HG03575 (cell line): ENCODE measurements at regions not wholly inside any gene's neighbourhood (a gene's known extent, or its start where the extent isn't known, plus 50 kb on each side); places are given as distances from the start of the nearest gene placed in this dataset.

Source experiments
- ATAC-seq: cut with Tn5 transposase; IDR thresholded peaks from one replicate; pipeline ENCODE4 v1.9.1; 2021; ENCODE audit not compliant: unreplicated experiment, insufficient number of reproducible peaks, low FRiP score; ENCODE audit errors: extremely low read depth

DNA sequence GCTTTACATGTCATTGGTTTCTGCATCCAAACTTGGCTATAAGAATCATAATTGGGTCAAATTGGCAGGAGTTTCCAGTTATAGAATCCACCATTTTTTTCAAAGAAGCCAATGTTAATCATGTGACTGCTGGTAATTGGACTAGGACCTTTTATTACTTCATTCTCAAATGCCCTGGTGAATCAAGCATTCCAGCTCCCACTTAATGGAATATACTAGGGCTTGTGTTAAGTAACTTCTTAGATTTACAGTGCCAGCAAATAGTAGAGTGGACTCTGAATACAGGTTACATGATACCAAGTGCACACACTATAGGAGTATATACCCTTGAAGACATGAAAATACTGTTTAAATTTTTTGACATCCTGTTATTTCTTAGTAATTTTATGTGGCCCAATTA is 96.7 kb downstream of the NUDT12 start:
- ATAC-seq = no peak

DNA sequence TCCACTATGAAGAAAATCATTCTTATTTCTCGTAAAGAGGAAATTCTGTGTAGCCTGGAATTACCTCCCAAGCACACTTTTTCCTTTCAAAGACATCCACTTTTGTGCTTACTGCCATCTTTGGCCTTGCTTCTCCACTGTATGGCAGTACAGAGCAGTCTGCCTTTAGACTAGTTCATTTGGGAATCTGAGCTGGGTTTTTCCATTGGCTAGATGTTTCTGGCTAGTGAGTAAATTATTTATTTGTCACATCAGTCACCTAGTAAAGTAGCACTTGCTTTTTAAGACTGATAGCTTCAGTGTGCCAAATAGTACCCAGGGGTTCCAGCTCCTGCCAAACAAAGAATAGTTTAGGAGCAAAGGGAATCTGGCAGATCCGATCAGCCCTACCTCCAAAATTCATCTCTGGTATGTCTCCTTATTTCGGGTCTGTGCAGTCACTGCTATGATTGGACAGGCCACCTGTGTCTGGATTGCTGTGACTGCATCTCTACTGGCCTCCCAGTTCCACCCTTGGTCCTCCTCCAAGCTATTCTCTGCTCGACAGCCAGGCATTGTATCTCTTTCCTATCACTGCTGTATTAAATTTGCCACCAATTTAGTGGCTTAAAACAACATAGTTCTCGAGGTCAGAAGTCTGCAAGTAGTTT is 97.6 kb downstream of the NUDT12 start:
- no peak for ATAC-seq

DNA sequence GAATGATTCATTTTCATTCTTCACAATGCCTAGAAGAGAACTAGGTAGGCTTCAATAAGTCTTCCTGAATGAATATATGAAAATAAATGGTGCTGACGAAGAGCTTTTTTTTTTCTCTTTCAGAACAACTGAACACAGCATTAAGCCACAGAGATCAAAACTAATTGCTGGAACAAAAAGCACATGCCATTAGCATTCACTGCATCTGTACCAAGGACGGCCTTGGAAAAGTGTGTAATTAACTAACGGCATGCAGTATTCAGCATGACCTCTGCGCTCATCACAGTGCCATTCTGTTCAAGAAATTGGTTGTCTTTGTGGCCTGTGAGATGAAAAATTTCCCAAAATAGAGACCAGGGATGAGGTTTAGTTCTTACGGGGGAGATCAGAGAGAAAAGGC is 99.3 kb downstream of the NUDT12 start:
- ATAC-seq = no peak

DNA sequence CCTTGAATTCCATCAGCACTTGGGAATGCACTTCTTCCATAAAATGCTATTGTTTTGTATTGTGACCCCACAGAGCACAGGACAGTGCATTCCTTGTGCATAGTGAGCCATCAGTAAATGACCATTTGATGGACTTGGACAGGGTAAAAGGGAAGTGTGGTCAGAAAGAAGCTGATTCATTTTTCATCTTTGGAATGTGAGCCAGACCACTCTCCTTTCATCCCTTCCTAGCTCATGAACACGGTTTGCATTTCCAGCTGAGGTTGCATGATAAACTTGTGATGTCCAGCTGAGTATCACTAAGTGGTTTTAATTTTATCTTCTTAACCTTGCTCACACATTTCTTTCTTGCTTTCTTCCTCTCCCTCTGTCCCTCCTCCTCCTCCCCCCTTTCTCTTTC is 101.3 kb downstream of the NUDT12 start:
- ATAC-seq = no peak

DNA sequence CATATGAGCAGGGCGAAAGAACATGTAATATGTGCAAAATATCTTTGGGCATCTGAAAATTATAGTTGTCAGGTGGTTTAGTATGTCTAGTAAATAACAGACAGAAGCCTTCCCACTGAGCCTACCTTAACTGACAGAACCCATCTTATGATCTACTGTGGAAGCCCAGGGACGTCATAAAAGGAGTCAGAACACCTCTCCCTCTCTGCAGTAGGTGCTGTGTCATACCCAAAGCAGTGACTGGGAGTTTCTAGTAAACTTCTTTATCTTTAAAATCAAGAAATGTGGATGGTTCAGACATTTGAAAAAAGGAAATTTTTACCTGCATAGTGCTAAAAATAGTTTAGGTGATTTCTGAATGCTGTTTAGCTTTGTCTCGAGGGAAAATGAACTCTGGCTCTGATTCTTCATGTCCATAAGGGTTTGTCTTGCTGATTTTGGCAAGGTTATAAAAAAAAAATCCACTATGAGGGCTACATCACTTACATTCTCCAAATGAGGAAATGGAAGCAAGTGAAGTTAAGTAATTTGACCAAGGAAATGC is 104.0 kb downstream of the NUDT12 start:
- ATAC-seq = no peak

DNA sequence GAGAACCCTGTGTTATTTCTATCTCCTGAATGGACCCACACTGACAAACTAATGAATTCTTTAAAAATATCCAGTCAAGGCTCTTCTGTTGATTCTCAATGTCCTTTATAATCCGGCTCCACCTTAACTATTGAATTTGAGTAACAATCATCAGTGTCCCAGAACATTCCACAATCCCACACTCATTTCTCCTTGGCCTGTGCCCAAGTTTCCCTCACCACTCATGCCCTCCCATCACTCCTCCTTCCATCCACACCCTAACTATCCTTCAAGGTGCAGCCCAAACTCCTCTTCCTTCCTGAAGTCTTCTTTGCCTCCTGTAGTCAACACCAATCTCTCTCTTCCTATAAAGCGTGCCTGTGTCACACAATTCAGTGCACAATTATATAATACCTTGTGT is 106.1 kb downstream of the NUDT12 start:
- ATAC-seq = no peak

DNA sequence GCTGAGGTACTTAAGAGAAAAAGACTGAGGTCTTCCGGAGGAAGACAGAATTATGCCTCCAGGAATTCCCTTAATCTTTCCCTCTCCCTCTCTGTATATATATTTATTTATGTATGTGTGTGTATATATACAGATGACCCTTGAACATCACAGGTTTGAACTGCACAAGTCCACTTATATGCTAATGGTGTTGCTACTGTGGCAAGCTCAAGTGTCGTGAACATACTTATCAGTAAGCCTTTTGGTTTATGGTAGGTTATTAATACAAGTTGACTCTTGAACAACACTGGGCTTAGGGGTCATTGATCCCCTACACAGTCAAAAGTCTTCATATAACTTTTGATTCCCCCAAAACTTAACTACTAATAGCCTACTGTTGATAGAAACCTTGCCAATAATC is 106.8 kb downstream of the NUDT12 start:
- no peak for ATAC-seq

DNA sequence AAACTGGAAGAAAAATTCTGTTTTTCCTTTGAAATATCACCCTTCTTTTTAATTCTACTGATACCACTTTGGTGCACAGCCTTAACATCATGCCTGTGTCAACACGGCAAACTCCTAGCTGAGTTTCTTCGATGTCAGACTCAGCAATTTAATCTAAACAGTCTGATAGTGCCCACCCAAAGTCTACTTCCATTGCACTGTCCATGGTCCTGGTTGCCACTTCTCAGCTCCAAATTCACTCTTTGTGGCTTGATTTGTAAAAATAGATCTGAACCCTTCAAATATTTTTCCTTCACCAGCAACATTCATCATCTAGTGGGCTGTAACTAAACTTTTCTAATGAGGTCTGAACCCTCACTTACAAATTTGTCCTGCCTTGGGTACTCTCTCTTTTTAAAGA is 107.8 kb downstream of the NUDT12 start:
- ATAC-seq = no peak

DNA sequence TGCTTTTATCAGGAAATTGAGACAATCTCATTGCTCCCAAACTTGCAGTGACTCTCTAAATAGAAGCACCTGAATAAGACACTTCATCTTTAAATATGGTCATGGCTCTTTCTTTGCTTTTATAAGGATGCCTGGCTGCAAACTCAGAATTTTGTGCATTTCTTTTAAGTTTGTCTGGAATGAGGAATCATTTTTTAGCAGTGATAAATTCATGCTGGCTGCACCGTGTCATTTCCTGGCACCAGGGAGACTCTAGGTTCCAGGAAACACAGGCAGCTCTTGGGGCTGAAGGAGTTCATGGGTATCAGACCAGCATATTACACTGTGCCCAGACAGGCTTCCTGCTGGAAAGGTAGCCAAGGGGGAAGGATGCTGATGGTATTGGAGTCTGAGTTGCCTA is 109.9 kb downstream of the NUDT12 start:
- no peak for ATAC-seq

DNA sequence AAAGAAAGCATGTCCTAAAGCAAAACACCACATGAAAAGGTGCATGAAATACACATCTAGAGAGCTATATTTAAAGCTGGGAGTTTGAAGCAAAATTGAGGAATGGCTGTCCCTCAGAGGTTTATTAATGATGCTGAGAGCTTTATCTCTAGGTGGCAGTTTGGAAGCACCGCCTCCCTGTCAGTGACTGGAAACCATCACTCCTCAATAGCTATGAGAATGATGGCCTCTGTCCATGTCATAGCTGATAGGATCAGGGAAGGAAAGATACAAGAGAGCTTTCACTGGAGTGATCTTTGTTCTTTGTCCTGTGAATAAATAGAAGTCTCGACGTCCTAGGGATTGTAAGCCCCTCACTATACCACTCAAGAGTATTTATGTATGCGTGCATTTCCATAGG is 110.5 kb downstream of the NUDT12 start:
- ATAC-seq = no peak

DNA sequence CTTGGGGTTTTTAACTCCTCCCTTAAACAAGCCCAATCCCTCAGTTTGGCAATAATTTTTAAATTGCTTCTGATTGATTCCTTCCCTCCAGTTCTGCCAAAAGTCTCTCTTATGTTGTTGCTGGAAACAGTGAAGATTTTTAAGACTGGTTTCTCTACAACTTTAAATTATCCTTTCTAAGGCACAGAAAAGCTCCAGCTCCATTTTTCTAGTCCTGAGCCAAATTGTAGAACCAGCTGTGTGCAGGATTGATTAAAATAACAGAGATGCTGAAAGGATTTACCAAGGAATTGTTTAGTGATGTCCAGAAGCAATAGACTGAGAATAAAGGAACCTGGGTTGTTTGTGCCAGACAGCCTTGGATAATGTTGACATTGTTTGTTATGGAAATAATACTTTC is 111.3 kb downstream of the NUDT12 start:
- ATAC-seq = no peak

DNA sequence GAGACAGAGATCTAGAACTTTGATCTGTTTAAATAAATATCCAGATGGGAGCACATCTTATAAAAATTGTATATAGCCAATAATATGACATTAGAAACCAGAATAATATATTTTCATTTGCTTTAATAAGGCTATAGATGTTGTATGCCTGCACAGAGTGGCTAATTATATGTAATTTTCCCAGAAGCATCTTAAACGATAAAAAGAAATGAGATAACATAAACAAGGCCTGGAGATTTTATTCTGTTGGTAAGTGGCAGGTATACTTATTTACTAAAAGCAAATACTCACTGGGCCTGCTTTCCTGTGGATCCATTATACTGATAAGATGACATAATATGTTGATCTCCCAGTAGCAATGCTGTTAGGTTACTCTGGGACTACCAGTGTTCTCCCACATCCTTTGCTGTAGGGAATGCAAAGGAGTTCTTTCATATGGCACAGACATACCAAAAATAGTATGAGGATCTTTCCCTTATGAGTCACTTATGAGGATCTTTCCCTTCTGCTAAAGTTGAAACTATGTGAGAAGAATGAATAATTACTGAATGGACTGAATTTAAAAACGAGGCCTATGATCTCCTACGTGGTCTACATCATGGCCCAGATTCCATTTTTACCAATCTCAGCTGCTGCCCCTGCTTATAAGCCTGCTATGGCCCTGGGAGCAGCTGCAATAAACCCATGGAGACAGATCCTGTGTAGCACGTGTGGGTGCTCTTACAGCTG is 112.1 kb downstream of the NUDT12 start:
- ATAC-seq = no peak

DNA sequence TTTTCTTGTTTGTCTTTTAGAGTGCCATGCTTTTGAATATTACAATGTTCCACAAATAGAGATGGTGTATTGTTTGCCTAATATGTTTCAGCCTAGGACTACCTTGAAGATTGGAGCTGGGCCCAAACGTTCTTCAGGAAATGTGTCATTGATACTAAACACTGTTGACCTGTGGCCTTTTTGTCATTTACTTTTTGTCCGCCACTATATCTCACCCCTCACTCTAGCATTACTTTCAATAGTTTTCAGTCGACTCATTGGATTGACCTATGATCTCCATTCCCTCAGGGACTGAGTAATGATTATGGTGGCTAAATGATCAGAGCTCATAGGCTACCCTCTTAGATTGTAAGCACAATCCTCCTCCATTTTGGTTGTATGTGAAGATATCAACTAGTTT is 115.8 kb downstream of the NUDT12 start:
- ATAC-seq = no peak

DNA sequence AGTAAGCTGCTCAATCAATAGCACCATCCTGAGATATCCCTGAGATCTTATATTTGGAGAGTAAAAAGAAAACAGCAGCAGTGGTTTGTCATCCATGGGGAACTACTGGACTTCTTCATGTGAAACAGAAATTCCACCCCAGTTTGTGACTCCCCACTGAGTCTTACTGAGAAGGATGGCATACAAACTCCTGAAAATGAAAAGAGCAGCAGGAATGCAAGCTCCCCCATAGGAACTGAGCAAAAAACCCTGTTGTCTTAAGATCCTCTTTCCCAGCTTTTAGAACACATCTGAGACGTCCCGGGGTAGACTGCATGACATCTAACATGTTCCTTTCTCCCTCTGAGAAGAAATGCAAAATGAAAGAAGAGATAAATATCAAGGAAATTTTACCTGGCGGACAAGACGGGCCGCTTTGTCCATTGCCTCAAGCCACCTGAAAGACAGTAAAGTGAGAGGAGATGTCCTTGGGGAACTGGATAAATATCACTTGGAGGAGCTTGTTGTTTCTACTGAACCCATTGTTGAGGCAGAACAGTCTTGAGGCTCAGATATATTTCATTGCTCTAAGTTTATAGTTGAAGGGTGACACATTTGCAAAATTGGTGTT is 117.1 kb downstream of the NUDT12 start:
- ATAC-seq = no peak

DNA sequence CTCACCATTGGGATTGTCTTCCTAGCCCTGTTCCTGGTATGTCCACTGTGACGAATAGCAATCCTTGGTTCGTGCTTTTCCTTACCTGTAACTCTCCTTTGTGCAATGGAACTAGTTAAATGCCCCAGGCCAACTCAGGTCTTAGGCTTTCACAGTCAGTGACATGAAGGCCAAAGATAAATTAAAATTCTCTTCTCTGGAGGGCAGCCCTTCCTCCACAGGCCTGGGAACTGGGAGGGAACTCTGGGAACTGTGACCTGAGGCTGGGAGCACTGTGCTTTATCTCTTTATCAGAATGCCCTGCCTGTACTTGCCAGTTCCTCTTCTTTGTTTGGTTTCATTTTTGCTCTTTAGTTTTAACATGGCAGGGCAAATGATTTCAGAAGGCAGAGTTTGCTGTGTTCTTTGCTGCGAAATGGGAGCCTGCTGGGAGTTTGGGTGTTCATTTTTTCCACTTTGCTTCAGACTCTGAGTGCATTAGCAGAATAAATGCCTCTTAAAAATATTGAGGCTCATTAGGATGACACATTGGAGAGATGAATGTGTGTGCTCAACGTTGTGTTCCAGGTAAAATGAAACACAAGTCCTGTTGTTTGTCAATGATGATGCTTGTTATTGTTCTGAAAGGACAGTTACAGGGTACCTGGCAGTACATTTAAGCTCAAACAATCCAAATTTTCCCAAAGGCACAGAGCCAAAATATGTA is 118.1 kb downstream of the NUDT12 start:
- no peak for ATAC-seq

DNA sequence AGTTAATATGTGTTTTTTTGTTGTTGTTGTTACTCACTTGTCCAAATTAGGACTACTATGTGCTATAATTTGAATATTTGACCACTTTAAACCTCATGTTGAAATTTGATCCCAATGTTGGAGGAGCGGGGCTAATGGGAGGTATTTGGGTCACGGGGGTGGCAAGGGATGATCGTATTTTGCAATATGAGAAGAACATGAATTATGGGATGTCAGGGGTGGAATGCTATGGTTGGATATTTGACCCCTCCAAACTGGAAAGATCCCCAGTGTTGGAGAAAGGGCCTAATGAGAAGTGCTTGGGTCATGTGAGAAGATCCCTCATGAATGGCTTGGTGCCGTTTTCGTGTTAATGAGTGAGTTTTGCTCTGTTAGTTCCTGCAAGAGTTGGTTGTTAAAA is 119.8 kb downstream of the NUDT12 start:
- ATAC-seq = no peak

DNA sequence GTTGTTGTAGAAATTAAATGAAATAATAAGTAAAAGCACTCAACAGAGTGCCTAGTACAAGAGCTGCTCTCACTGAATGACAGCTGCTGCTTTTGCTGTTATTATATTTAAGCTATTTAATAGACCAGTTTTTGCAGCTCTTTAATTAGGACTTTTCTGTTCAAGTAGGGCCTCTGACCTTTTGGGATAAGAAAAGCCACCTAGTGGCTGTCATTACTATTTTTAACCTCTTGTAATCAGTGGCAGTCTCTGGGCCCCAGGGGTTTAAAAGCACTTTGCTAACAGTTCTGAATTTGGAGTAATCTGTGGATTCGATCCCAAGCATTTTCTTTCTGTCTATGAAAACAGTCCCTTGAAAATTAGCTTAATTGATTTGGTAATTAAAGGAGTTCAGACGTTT is 121.1 kb downstream of the NUDT12 start:
- ATAC-seq = no peak

DNA sequence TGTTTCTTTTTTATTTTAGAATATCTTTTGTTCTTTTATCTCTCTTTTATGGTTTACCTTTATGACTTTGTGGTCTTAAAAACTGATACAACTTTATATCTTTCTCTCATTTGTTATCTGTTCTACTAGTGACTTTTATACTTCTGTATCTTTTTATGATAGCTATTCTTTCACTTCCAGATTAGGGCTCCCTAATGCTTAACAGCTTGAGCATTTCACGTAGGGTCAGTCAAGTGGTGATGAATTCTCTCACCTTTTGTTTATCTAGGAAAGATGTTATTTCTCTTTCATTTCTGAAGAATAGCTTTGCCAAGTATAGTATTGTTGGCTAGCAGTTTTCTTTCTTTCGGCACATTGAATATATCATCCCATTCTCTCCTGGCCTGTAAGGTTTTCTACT is 123.6 kb downstream of the NUDT12 start:
- no peak for ATAC-seq

DNA sequence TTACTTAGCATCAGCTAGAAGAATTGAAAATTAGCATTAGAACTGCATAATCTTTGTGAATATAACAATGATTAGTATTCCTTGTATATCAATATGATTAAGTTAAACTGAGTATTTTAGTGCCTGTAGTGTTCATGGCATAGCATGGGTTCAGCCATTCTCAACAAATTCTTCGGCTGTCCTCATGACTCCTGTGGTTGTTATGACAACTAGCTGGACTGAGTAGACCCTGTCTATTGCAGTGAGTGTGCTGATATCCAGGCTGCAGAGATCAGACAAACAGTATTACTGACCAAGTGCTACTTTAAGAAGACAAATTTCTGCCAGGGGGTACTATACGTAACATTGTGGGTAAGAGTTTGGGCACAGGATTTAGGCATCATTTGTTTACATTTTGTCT is 125.9 kb downstream of the NUDT12 start:
- no peak for ATAC-seq

DNA sequence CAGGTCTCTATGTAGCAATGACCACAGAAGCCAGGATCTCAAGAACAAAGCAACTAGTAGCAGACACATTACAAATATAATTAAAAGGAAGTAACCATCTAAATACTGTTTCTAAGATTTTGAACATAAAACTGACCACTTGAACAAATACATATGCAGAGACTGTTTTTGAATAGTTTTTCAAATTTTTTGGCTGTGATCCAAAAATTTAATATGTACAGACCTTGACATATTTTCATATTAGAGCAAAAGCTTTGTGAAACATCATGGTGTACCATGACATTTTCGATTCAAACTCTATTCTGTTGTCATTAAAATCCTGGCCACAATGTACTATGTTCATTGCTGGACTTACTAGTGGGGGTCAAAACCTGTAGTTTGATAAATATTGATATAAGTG is 126.5 kb downstream of the NUDT12 start:
- ATAC-seq = no peak
